ENCODE measurements at regions not wholly inside any gene's neighbourhood (a gene's known extent, or its start where the extent isn't known, plus 50 kb on each side); places are given as distances from the start of the nearest gene placed in this dataset.
A peak's percentile ranks its signal among the peaks of the same experiment; 100 is the strongest.

DNA sequence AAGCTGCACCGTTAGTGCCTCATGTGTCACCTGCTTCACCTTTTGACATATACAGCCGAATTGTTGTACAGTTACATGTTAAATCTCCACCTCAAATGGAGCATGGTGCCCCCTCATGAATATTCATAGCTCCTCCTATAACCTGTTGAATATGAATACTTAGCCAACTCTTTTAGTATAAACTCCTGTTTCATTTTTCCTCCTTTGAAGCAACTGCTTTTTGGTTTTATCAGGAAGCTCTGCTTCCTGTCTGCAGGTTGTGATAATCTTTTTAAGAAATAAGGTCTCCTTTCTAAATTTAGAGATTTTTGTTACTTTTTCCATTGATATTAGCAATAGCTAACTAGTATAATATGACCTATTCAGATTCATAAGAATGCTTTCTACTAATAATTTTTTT lies 1429.2 kb upstream of the AGA start:
- DNase-seq (no peak), ATAC-seq (no peak)
- 59 to 78% (median 63%) methylated on average over 2 of the region's 2 CpGs for WGBS, 4 donors
- TF ChIP-seq, protein P1, sequence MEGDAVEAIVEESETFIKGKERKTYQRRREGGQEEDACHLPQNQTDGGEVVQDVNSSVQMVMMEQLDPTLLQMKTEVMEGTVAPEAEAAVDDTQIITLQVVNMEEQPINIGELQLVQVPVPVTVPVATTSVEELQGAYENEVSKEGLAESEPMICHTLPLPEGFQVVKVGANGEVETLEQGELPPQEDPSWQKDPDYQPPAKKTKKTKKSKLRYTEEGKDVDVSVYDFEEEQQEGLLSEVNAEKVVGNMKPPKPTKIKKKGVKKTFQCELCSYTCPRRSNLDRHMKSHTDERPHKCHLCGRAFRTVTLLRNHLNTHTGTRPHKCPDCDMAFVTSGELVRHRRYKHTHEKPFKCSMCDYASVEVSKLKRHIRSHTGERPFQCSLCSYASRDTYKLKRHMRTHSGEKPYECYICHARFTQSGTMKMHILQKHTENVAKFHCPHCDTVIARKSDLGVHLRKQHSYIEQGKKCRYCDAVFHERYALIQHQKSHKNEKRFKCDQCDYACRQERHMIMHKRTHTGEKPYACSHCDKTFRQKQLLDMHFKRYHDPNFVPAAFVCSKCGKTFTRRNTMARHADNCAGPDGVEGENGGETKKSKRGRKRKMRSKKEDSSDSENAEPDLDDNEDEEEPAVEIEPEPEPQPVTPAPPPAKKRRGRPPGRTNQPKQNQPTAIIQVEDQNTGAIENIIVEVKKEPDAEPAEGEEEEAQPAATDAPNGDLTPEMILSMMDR (IDR thresholded peaks at IDR 0.05), result no peak
- TF ChIP-seq POLR2A (IDR thresholded peaks at IDR 0.05), result no peak
- intact Hi-C loops (cut with DNase I), result no loop called here
- no peaks in the 10 kb centered on the region for H3K9me3 ChIP-seq
- no peaks in the 10 kb centered on the region for H3K4me1 ChIP-seq
- H3K27me3 ChIP-seq, result peaks cover 0 to 3% (median 0%) of the 10 kb centered on the region in 9 donors
- no peaks in the 10 kb centered on the region for H3K36me3 ChIP-seq
- no peak overlapping the region for H3K4me3 ChIP-seq
- H3K27ac ChIP-seq, result no peak overlapping the region

DNA sequence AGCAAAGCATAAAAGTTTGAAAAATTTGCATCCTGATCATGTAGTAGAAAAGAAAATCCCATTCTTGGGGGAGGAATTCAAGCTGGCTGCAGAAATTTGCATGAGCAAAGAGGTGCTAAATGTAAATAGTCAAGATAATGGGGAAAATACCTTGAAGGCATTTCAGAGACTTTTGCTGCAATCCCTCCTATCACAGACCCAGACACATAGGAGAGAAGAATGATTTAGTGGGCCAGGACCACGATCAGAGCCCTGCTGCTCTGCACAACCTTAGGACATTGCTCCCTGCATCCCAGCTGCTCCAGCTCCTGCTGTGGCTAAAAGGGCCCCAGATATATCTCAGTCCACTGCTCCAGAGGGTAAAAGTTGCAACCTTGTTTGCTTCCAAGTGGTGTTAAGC lies 1439.7 kb upstream of the AGA start:
- H3K4me1 ChIP-seq, result no peaks in the 10 kb centered on the region
- ATAC-seq (no peak), DNase-seq (no peak)
- peaks cover 0 to 33% (median 2%) of the 10 kb centered on the region in 12 donors for H3K9me3 ChIP-seq
- WGBS, 4 donors, result 9 to 54% (median 37%) methylated on average over 1 of the region's 1 CpG
- no peak overlapping the region for H3K27ac ChIP-seq
- intact Hi-C loops (cut with DNase I), result no loop called here
- TF ChIP-seq, protein P1 (IDR thresholded peaks at IDR 0.05), result no peak
- no peak for TF ChIP-seq POLR2A (IDR thresholded peaks at IDR 0.05)
- H3K36me3 ChIP-seq, result no peaks in the 10 kb centered on the region
- no peaks in the 10 kb centered on the region for H3K27me3 ChIP-seq
- H3K4me3 ChIP-seq, result no peak overlapping the region

DNA sequence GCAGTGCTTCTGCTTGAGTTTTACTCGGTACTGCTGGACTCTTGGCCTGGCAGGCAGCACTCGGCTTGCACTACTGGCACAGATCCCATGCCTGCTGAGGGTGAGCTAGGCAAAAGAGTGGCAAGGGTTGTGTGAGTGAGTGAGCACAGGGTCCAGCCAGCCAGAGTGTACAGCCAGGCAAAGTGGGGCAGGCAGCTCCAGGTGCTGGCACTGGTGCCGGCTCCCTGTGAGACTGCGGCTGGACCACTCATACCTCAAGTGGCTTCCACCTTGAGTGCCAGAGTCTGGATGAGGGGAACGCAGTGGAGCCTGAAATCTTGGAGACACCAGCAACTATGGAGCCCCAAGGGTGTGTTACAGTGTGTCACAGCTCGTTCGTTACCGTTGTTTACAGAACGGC lies 1451.9 kb upstream of the AGA start:
- H3K36me3 ChIP-seq, result no peaks in the 10 kb centered on the region
- peaks cover 0 to 11% (median 0%) of the 10 kb centered on the region in 12 donors for H3K9me3 ChIP-seq
- intact Hi-C loops (cut with DNase I), result no loop called here
- H3K27me3 ChIP-seq, result no peaks in the 10 kb centered on the region
- DNase-seq (peak in 1 of 5 donors; percentile 21), ATAC-seq (no peak)
- TF ChIP-seq, protein P1 (IDR thresholded peaks at IDR 0.05), result no peak
- no peak for TF ChIP-seq POLR2A (IDR thresholded peaks at IDR 0.05)
- no peak overlapping the region for H3K27ac ChIP-seq
- 87 to 96% (median 89%) methylated on average over 6 to 9 of the region's 9 CpGs for WGBS, 4 donors
- no peaks in the 10 kb centered on the region for H3K4me1 ChIP-seq
- no peak overlapping the region for H3K4me3 ChIP-seq

- H3K36me3 ChIP-seq, result no peaks in the 10 kb centered on the region
- no peaks in the 10 kb centered on the region for H3K27me3 ChIP-seq
- no peak for DNase-seq
- H3K27ac ChIP-seq, result no peak overlapping the region
- ATAC-seq, result no peak
- H3K9me3 ChIP-seq, result peaks cover 0 to 7% (median 0%) of the 10 kb centered on the region in 12 donors
- TF ChIP-seq POLR2A (IDR thresholded peaks at IDR 0.05), result no peak
- TF ChIP-seq, protein P1 (IDR thresholded peaks at IDR 0.05), result no peak
- no peaks in the 10 kb centered on the region for H3K4me1 ChIP-seq
- H3K4me3 ChIP-seq, result no peak overlapping the region
- WGBS, 4 donors, result 82 to 87% (median 85%) methylated on average over 2 of the region's 2 CpGs
- intact Hi-C loops (cut with DNase I), result no loop called here
Measured at GRCh38 chr4:178899084-178899483, 1456.8 kb upstream of the AGA start.

All from heart left ventricle (tissue), 16 donors.